ENCODE measurements at regions not wholly inside any gene's neighbourhood (a gene's known extent, or its start where the extent isn't known, plus 50 kb on each side); places are given as distances from the start of the nearest gene placed in this dataset.

- TF ChIP-seq CTCF (IDR thresholded peaks at IDR 0.05 in 8 of 11, conservative IDR thresholded peaks at IDR 0.05 in 3 of 11) = no peak
- TF ChIP-seq POLR2AphosphoS5 (IDR thresholded peaks at IDR 0.05) = no peak
Observed at GRCh38 chr2:150182566-150183235, 304.8 kb downstream of the RND3 start.

All from spleen (tissue), 7 donors.